Ishikawa (cell line): ENCODE measurements at regions not wholly inside any gene's neighbourhood (a gene's known extent, or its start where the extent isn't known, plus 50 kb on each side); places are given as distances from the start of the nearest gene placed in this dataset.

Source experiments
- CEBPB ChIP-seq: IDR thresholded peaks from 2 replicates; pipeline ENCODE4 v1.6.1; 2012
- EGR1 ChIP-seq: IDR thresholded peaks from 2 replicates; pipeline ENCODE4 v1.6.1; 2012
- EP300 ChIP-seq: IDR thresholded peaks from 2 replicates; pipeline ENCODE4 v1.6.1; 2012; ENCODE audit warnings: borderline replicate concordance
- FOXM1 ChIP-seq: IDR thresholded peaks from 2 replicates; pipeline ENCODE4 v1.6.1; 2012; ENCODE audit warnings: low read depth, borderline replicate concordance
- REST ChIP-seq: IDR thresholded peaks from 2 replicates; pipeline ENCODE4 v1.6.1; 2012; ENCODE audit warnings: low read depth, mild to moderate bottlenecking
- TAF1 ChIP-seq: IDR thresholded peaks from 2 replicates; pipeline ENCODE4 v1.6.1; 2012; ENCODE audit warnings: low read depth, mild to moderate bottlenecking
- TCF12 ChIP-seq: IDR thresholded peaks from 2 replicates; pipeline ENCODE4 v1.6.1; 2012; ENCODE audit warnings: low read depth
- YY1 ChIP-seq: IDR thresholded peaks from 2 replicates; pipeline ENCODE4 v1.6.1; 2012; ENCODE audit warnings: low read depth
- ZBTB7A ChIP-seq: IDR thresholded peaks from 2 replicates; pipeline ENCODE4 v1.6.1; 2012; ENCODE audit warnings: low read depth
- TF ChIP-seq, protein P1 (sequence below): IDR thresholded peaks from 2 replicates; pipeline ENCODE4 v1.6.1; 2012

GRCh38 chr18:43524260-43524659 lies 247.0 kb upstream of the SYT4 start:
- TF ChIP-seq, protein P1, sequence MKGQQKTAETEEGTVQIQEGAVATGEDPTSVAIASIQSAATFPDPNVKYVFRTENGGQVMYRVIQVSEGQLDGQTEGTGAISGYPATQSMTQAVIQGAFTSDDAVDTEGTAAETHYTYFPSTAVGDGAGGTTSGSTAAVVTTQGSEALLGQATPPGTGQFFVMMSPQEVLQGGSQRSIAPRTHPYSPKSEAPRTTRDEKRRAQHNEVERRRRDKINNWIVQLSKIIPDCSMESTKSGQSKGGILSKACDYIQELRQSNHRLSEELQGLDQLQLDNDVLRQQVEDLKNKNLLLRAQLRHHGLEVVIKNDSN = no peak
- TF ChIP-seq EP300 (no peak), TAF1 (no peak), TCF12 (no peak), EGR1 (no peak), ZBTB7A (no peak), YY1 (no peak), REST (no peak), FOXM1 (no peak), CEBPB (no peak)
